Gastroesophageal sphincter (tissue), 4 donors: ENCODE measurements at regions not wholly inside any gene's neighbourhood (a gene's known extent, or its start where the extent isn't known, plus 50 kb on each side); places are given as distances from the start of the nearest gene placed in this dataset.

Experiments
- ATAC-seq: fragments of 150-250 bp; one replicate; pipeline ENCODE4 v1.9.1; 2016; ENCODE audit warnings: mild to moderate bottlenecking, moderate library complexity
- H3K27ac ChIP-seq, 4 donors: fragments of 200-600 bp; sonication (generic) in 3 of 4; 1 replicate in 3 of 4; 2 replicates in 1 of 4; pipeline ENCODE4 v1.5.1; 2016 to 2019
- H3K27me3 ChIP-seq: fragments of 200-600 bp; sonication (generic); one replicate; pipeline ENCODE4 v1.5.1; 2019
- H3K36me3 ChIP-seq, 2 donors: fragments of 200-600 bp; sonication (generic); one replicate each; pipeline ENCODE4 v1.5.1; 2019; ENCODE audit warnings: control low read depth in 1 of 2
- H3K4me1 ChIP-seq, 3 donors: fragments of 200-600 bp; sonication (generic); 1 replicate in 2 of 3; 2 replicates in 1 of 3; pipeline ENCODE4 v1.5.1; 2016 to 2019; ENCODE audit warnings: control low read depth in 2 of 3
- H3K4me3 ChIP-seq, 2 donors: fragments of 200-600 bp; sonication (generic); one replicate each; pipeline ENCODE4 v1.5.1; 2019; ENCODE audit warnings: mild to moderate bottlenecking in 1 of 2, moderate library complexity in 1 of 2
- H3K9me3 ChIP-seq, 3 donors: fragments of 200-600 bp; sonication (generic); one replicate each; pipeline ENCODE4 v1.5.1; 2017 to 2019; ENCODE audit warnings: control low read depth in 2 of 3
- CTCF ChIP-seq, 4 experiments: fragments of 200-600 bp in 2 of 4; fragments of 450-650 bp in 2 of 4; sonication (generic) in 1 of 4; IDR thresholded peaks; one replicate each; pipeline ENCODE4 v1.5.1; 2017 to 2019; ENCODE audit warnings: antibody characterized with exemption in 4 of 4, mild to moderate bottlenecking in 2 of 4, moderate library complexity in 2 of 4
- EP300 ChIP-seq: sonication (generic); formaldehyde crosslinking; IDR thresholded peaks from one replicate; pipeline ENCODE4 v1.6.1; 2017; ENCODE audit warnings: antibody characterized with exemption, mild to moderate bottlenecking
- POLR2A ChIP-seq, 2 donors: fragments of 450-650 bp; IDR thresholded peaks; one replicate each; pipeline ENCODE4 v1.6.1; 2017; ENCODE audit warnings: antibody characterized with exemption in 2 of 2, mild to moderate bottlenecking in 2 of 2, moderate library complexity in 1 of 2
- POLR2AphosphoS5 ChIP-seq: sonication (generic); formaldehyde crosslinking; IDR thresholded peaks from one replicate; pipeline ENCODE4 v1.6.1; 2017; ENCODE audit warnings: antibody characterized with exemption
- whole genome bisulfite sequencing, 2 donors: methylation state at CpG; one replicate each; pipeline ENCODE4 v1.1.5; 2018; ENCODE audit warnings: low coverage in 1 of 2; 5-methylcytosine and 5-hydroxymethylcytosine counted together

DNA sequence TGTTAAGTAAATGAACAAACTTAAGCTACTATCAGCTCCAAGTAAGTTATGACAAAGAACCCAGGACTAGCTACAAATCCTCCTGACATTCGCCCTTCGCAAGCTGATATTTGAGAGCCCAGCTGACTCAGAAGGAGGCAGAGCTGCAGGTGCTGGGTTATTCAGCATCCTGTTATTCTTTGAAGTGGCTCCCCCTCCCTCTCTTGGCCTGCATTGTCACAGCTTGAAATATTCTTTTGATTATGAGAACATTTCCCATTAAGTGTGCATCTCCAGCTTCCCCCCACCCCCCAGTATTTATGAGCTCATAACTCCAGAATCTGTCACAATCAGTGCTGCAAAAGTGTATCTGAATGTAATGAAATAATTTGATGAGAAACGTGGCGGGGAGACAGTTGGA lies 78.8 kb upstream of the RALY start:
- H3K27ac ChIP-seq, result no peak overlapping the region
- H3K4me1 ChIP-seq, result peaks cover 0 to 8% (median 0%) of the 10 kb centered on the region in 3 donors
- no peaks in the 10 kb centered on the region for H3K9me3 ChIP-seq
- no peaks in the 10 kb centered on the region for H3K27me3 ChIP-seq
- no peak for ATAC-seq
- no peak overlapping the region for H3K4me3 ChIP-seq
- TF ChIP-seq CTCF (IDR thresholded peaks at IDR 0.05), result no peak
- TF ChIP-seq POLR2A (IDR thresholded peaks at IDR 0.05), result no peak
- no peak for TF ChIP-seq POLR2AphosphoS5
- TF ChIP-seq EP300, result no peak
- no peaks in the 10 kb centered on the region for H3K36me3 ChIP-seq
- 61 to 65% methylated on average over 2 to 4 of the region's 4 CpGs for WGBS, 2 donors

GRCh38 chr20:33915726-33916331 lies 77.9 kb upstream of the RALY start:
- Histone ChIP-seq H3K36me3 (no peaks in the 10 kb centered on the region), H3K27me3 (no peaks in the 10 kb centered on the region), H3K27ac (no peak overlapping the region), H3K4me1 (no peaks in the 10 kb centered on the region), H3K4me3 (no peak overlapping the region), H3K9me3 (no peaks in the 10 kb centered on the region)
- no peak for TF ChIP-seq EP300
- no peak for TF ChIP-seq POLR2A (IDR thresholded peaks at IDR 0.05)
- no peak for TF ChIP-seq POLR2AphosphoS5
- TF ChIP-seq CTCF (IDR thresholded peaks at IDR 0.05), result peak; percentile 31 to 65 (median 39)
- peak; percentile 34 for ATAC-seq
- 61 to 100% methylated on average over 2 to 3 of the region's 6 CpGs for WGBS, 2 donors

GRCh38 chr20:33916768-33917167 lies 76.9 kb upstream of the RALY start:
- H3K36me3 ChIP-seq, result no peaks in the 10 kb centered on the region
- H3K9me3 ChIP-seq, result no peaks in the 10 kb centered on the region
- no peak for ATAC-seq
- TF ChIP-seq POLR2AphosphoS5, result no peak
- TF ChIP-seq POLR2A (IDR thresholded peaks at IDR 0.05), result no peak
- TF ChIP-seq EP300, result no peak
- TF ChIP-seq CTCF (IDR thresholded peaks at IDR 0.05), result no peak
- WGBS, 2 donors, result 70 to 88% methylated on average over 2 of the region's 2 CpGs
- no peak overlapping the region for H3K27ac ChIP-seq
- H3K4me3 ChIP-seq, result no peak overlapping the region
- no peaks in the 10 kb centered on the region for H3K27me3 ChIP-seq
- no peaks in the 10 kb centered on the region for H3K4me1 ChIP-seq

GRCh38 chr20:33917831-33918525 lies 75.7 kb upstream of the RALY start:
- H3K36me3 ChIP-seq, result no peaks in the 10 kb centered on the region
- WGBS, 2 donors, result 46 to 47% methylated on average over 3 to 6 of the region's 6 CpGs
- no peaks in the 10 kb centered on the region for H3K9me3 ChIP-seq
- H3K27ac ChIP-seq, result no peak overlapping the region
- no peak for ATAC-seq
- H3K4me1 ChIP-seq, result no peaks in the 10 kb centered on the region
- no peaks in the 10 kb centered on the region for H3K27me3 ChIP-seq
- H3K4me3 ChIP-seq, result no peak overlapping the region
- TF ChIP-seq EP300 (no peak), POLR2AphosphoS5 (no peak), POLR2A (IDR thresholded peaks at IDR 0.05) (no peak), CTCF (IDR thresholded peaks at IDR 0.05) (no peak)

DNA sequence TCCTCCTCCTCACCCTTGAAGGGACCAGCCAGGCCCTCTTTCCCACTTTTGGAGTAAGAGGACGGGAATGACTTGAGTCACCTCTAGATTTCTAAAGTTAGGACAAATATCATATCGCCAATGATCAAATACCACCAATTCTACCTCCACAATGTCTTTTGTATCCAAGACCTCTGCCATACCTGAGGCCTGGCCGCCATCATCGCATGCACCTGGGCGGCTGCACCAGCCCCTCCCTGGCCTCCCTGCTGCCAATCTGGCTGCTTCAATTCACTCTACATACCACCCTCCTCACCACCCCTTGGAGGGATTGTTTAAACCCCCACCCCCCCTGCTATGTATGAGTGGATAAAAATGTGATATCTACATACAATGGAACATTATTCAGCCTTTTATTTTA lies 75.0 kb upstream of the RALY start:
- Histone ChIP-seq H3K36me3 (no peaks in the 10 kb centered on the region), H3K4me1 (no peaks in the 10 kb centered on the region), H3K4me3 (no peak overlapping the region), H3K27me3 (no peaks in the 10 kb centered on the region), H3K9me3 (no peaks in the 10 kb centered on the region), H3K27ac (no peak overlapping the region)
- 91 to 92% methylated on average over 5 of the region's 5 CpGs for WGBS, 2 donors
- TF ChIP-seq POLR2A (IDR thresholded peaks at IDR 0.05), result no peak
- no peak for TF ChIP-seq EP300
- TF ChIP-seq CTCF (IDR thresholded peaks at IDR 0.05), result no peak
- no peak for TF ChIP-seq POLR2AphosphoS5
- no peak for ATAC-seq
